ENCODE measurements at regions not wholly inside any gene's neighbourhood (a gene's known extent, or its start where the extent isn't known, plus 50 kb on each side); places are given as distances from the start of the nearest gene placed in this dataset.

GRCh38 chr6:105573556-105573955, 170.7 kb upstream of the PREP start:
- no peak for DNase-seq (ENCODE audit: low spot score)

GRCh38 chr6:105573138-105573537, 170.3 kb upstream of the PREP start:
- no peak for DNase-seq (ENCODE audit: low spot score)

GRCh38 chr6:105570416-105570815, 167.5 kb upstream of the PREP start:
- no peak for DNase-seq (ENCODE audit: low spot score)

- no peak for DNase-seq (ENCODE audit: low spot score)
Measured at GRCh38 chr6:105569706-105570105, 166.8 kb upstream of the PREP start.

GRCh38 chr6:105568751-105569150, 165.9 kb upstream of the PREP start:
- no peak for DNase-seq (ENCODE audit: low spot score)

GRCh38 chr6:105568142-105568541, 165.3 kb upstream of the PREP start:
- no peak for DNase-seq (ENCODE audit: low spot score)

GRCh38 chr6:105567140-105567539, 164.3 kb upstream of the PREP start:
- no peak for DNase-seq (ENCODE audit: low spot score)

GRCh38 chr6:105566503-105566902, 163.6 kb upstream of the PREP start:
- DNase-seq (ENCODE audit: low spot score): no peak

GRCh38 chr6:105564121-105564902, 161.4 kb upstream of the PREP start:
- no peak for DNase-seq (ENCODE audit: low spot score)

GRCh38 chr6:105562027-105562426, 159.1 kb upstream of the PREP start:
- DNase-seq (ENCODE audit: low spot score): no peak

- no peak for DNase-seq (ENCODE audit: low spot score)
Measured at GRCh38 chr6:105561486-105561885, 158.6 kb upstream of the PREP start.

GRCh38 chr6:105560611-105561066, 157.8 kb upstream of the PREP start:
- DNase-seq (ENCODE audit: low spot score): no peak

GRCh38 chr6:105557291-105557690, 154.4 kb upstream of the PREP start:
- DNase-seq (ENCODE audit: low spot score): no peak

- DNase-seq (ENCODE audit: low spot score): no peak
Measured at GRCh38 chr6:105553171-105553570, 150.3 kb upstream of the PREP start.

GRCh38 chr6:105550955-105551620, 148.2 kb upstream of the PREP start:
- DNase-seq (ENCODE audit: low spot score): no peak

GRCh38 chr6:105546754-105547153, 143.9 kb upstream of the PREP start:
- no peak for DNase-seq (ENCODE audit: low spot score)

- no peak for DNase-seq (ENCODE audit: low spot score)
Measured at GRCh38 chr6:105545947-105546731, 143.3 kb upstream of the PREP start.

- no peak for DNase-seq (ENCODE audit: low spot score)
Measured at GRCh38 chr6:105545228-105545920, 142.5 kb upstream of the PREP start.

GRCh38 chr6:105539911-105540310, 137.0 kb upstream of the PREP start:
- DNase-seq (ENCODE audit: low spot score): no peak

GRCh38 chr6:105537981-105538578, 135.2 kb upstream of the PREP start:
- DNase-seq (ENCODE audit: low spot score): no peak

- DNase-seq (ENCODE audit: low spot score): no peak
Measured at GRCh38 chr6:105536961-105537360, 134.1 kb upstream of the PREP start.

- DNase-seq (ENCODE audit: low spot score): no peak
Measured at GRCh38 chr6:105533301-105533700, 130.4 kb upstream of the PREP start.

Measured in CD4-positive, alpha-beta T cell treated with Interleukin-6 at 100 ng/mL for 8 hours (primary cell).